Loucy (cell line): ENCODE measurements at regions not wholly inside any gene's neighbourhood (a gene's known extent, or its start where the extent isn't known, plus 50 kb on each side); places are given as distances from the start of the nearest gene placed in this dataset.

Experiments used
- H2AFZ ChIP-seq: fragments of 200-600 bp; sonication (generic); 2 replicates; pipeline ENCODE4 v1.6.0; 2016; ENCODE audit warnings: antibody characterized with exemption, mild to moderate bottlenecking, low read length, moderate library complexity
- H3F3A ChIP-seq: fragments of 200-600 bp; 2 replicates; pipeline ENCODE4 v1.6.0; 2016; ENCODE audit warnings: antibody characterized with exemption, low read depth, mild to moderate bottlenecking
- H3K27me3 ChIP-seq: fragments of 200-600 bp; sonication (generic); 2 replicates; pipeline ENCODE4 v1.6.1; 2014; ENCODE audit warnings: low read length, mild to moderate bottlenecking; ENCODE audit not compliant: insufficient read depth, poor library complexity, severe bottlenecking
- H3K36me3 ChIP-seq: fragments of 200-600 bp; sonication (generic); 2 replicates; pipeline ENCODE4 v1.6.1; 2016; ENCODE audit warnings: low read length; ENCODE audit not compliant: insufficient read depth
- H3K4me1 ChIP-seq: fragments of 200-600 bp; sonication (generic); 2 replicates; pipeline ENCODE4 v1.5.1; 2014; ENCODE audit warnings: low read length, mild to moderate bottlenecking; ENCODE audit not compliant: insufficient read depth, poor library complexity, severe bottlenecking
- H3K4me2 ChIP-seq: fragments of 200-600 bp; sonication (generic); 2 replicates; pipeline ENCODE4 v1.6.0; 2014; ENCODE audit warnings: antibody characterized with exemption, low read length, low read depth, mild to moderate bottlenecking; ENCODE audit not compliant: poor library complexity, severe bottlenecking
- H3K4me3 ChIP-seq: fragments of 200-600 bp; sonication (generic); 2 replicates; pipeline ENCODE4 v1.5.1; 2014; ENCODE audit warnings: low read length, mild to moderate bottlenecking, mixed read lengths; ENCODE audit not compliant: poor library complexity, severe bottlenecking
- H3K79me2 ChIP-seq: fragments of 200-600 bp; sonication (generic); 2 replicates; pipeline ENCODE4 v1.6.1; 2014; ENCODE audit warnings: low read length; ENCODE audit not compliant: insufficient read depth
- H3K9ac ChIP-seq: fragments of 200-600 bp; sonication (generic); 2 replicates; pipeline ENCODE4 v1.6.0; 2014; ENCODE audit warnings: mild to moderate bottlenecking, low read depth, low read length, moderate library complexity; ENCODE audit not compliant: poor library complexity, severe bottlenecking
- H3K9me2 ChIP-seq: fragments of 200-600 bp; sonication (generic); replicated peaks from 2 replicates; pipeline ENCODE4 v1.6.1; 2016; ENCODE audit warnings: low read depth, low read length, mixed read lengths
- H3K9me3 ChIP-seq: fragments of 200-600 bp; sonication (generic); 2 replicates; pipeline ENCODE4 v1.6.1; 2014; ENCODE audit warnings: mild to moderate bottlenecking, antibody characterized with exemption, low read length, low read depth; ENCODE audit not compliant: insufficient read depth
- H4K20me1 ChIP-seq: fragments of 200-600 bp; sonication (generic); 2 replicates; pipeline ENCODE4 v1.6.0; 2014; ENCODE audit warnings: antibody characterized with exemption, low read length, mild to moderate bottlenecking; ENCODE audit not compliant: insufficient read depth, poor library complexity, severe bottlenecking
- CTCF ChIP-seq: fragments of 200-600 bp; sonication (generic); conservative IDR thresholded peaks from 2 replicates; pipeline ENCODE4 v1.5.1; 2014; ENCODE audit warnings: mild to moderate bottlenecking, antibody characterized with exemption, low read length
- EZH2phosphoT487 ChIP-seq: fragments of 200-600 bp; IDR thresholded peaks from 2 replicates; pipeline ENCODE4 v1.6.1; 2018; ENCODE audit warnings: antibody characterized with exemption, mild to moderate bottlenecking, moderate library complexity, borderline replicate concordance

- no peak overlapping the region for H3K4me3 ChIP-seq
- H3K9ac ChIP-seq = no peak overlapping the region
- no peaks in the 10 kb centered on the region for H3K9me2 ChIP-seq
- peak overlapping the region; percentile 63 for H3K4me2 ChIP-seq
- H2AFZ ChIP-seq = no peak overlapping the region
- no peaks in the 10 kb centered on the region for H3K27me3 ChIP-seq
- H3K4me1 ChIP-seq = peaks cover 58% of the 10 kb centered on the region
- TF ChIP-seq CTCF = no peak
- TF ChIP-seq EZH2phosphoT487 = no peak
- H3K9me3 ChIP-seq = no peaks in the 10 kb centered on the region
- H3K36me3 ChIP-seq = no peaks in the 10 kb centered on the region
- H3K79me2 ChIP-seq = no peaks in the 10 kb centered on the region
- H4K20me1 ChIP-seq = no peaks in the 10 kb centered on the region
- no peaks in the 10 kb centered on the region; the same call in none of the 2 replicates for H3F3A ChIP-seq
Observed at GRCh38 chr2:12440731-12441130, 276.0 kb upstream of the TRIB2 start.

DNA sequence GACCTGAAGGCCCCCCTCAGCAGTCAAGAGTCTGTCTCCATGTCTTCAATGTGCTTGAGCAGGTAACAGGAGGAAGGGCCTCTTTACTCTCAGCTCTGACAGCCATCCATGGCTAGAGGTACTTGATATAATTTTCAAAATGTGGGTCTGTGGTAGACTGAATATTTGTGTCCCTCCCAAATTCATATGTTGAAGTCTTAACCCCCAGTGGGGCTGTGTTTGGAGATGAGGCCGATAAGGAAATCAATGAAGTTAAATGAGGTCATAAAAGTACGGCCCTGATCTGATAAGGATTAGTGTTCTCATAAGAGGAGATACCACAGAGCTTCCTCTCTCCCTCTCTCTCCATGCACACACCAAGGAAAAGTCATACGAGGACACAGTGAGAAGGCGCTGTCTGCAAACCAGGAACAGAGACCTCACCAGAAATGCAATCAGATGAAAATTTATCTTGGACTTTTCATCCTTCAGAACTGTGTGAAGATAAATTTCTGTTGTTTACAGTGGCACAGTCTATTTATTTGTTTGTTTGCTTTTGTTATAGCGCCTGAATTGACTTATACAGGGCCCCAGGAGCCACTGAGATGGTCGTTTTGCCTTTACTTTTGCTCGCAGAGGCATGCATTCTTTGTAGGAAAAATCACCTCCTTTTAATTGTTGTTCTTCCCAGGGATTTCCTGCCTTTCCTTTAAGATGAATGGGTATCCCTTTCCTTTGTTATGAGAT is 274.8 kb upstream of the TRIB2 start:
- 0 out of 2 replicates have a peak overlapping the region, but pooled peaks have one; percentile 7 for H2AFZ ChIP-seq
- H4K20me1 ChIP-seq = no peaks in the 10 kb centered on the region
- no peaks in the 10 kb centered on the region for H3K36me3 ChIP-seq
- H3K27me3 ChIP-seq = no peaks in the 10 kb centered on the region
- H3K9me2 ChIP-seq = no peaks in the 10 kb centered on the region
- H3K4me1 ChIP-seq = peaks cover 61% of the 10 kb centered on the region
- no peaks in the 10 kb centered on the region for H3K9me3 ChIP-seq
- peak overlapping the region; percentile 36 for H3K4me3 ChIP-seq
- peak overlapping the region; percentile 63 for H3K4me2 ChIP-seq
- peak overlapping the region; percentile 11 for H3K9ac ChIP-seq
- no peaks in the 10 kb centered on the region for H3K79me2 ChIP-seq
- TF ChIP-seq CTCF (no peak), EZH2phosphoT487 (no peak)
- H3F3A ChIP-seq = no peaks in the 10 kb centered on the region; the same call in none of the 2 replicates

GRCh38 chr2:12442476-12442847 is 274.3 kb upstream of the TRIB2 start:
- no peaks in the 10 kb centered on the region for H4K20me1 ChIP-seq
- TF ChIP-seq CTCF (no peak), EZH2phosphoT487 (no peak)
- no peaks in the 10 kb centered on the region for H3K79me2 ChIP-seq
- H3K4me2 ChIP-seq = peak overlapping the region; percentile 63
- peaks cover 55% of the 10 kb centered on the region for H3K4me1 ChIP-seq
- H2AFZ ChIP-seq = 0 out of 2 replicates have a peak overlapping the region, but pooled peaks have one; percentile 7
- H3K9me3 ChIP-seq = no peaks in the 10 kb centered on the region
- no peaks in the 10 kb centered on the region for H3K36me3 ChIP-seq
- H3K9me2 ChIP-seq = no peaks in the 10 kb centered on the region
- H3K9ac ChIP-seq = peak overlapping the region; percentile 11
- H3K27me3 ChIP-seq = no peaks in the 10 kb centered on the region
- peak overlapping the region; percentile 36 for H3K4me3 ChIP-seq
- no peaks in the 10 kb centered on the region; the same call in none of the 2 replicates for H3F3A ChIP-seq
